ENCODE measurements at regions not wholly inside any gene's neighbourhood (a gene's known extent, or its start where the extent isn't known, plus 50 kb on each side); places are given as distances from the start of the nearest gene placed in this dataset.

DNA sequence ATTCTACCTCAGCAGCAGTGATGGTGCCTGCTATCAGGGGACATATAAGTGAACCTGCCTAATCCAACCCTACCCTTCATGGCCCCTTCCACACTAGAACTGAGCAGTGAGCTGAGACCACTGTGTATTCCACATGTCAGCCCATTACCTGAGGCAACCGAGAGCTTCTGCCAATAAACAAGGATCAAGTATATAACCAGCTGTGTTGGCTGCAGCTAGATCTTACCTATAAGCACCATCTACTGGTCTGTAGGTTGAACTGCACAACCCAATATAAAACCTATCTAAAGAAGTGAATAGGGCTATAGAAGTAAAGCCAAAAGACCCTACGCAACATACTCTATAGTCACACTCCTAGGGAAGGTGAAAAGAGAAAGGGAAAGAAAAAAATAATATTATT, 376.9 kb downstream of the HHIPL2 start:
- peak; percentile 39 for DNase-seq (ENCODE audit: low spot score)

DNA sequence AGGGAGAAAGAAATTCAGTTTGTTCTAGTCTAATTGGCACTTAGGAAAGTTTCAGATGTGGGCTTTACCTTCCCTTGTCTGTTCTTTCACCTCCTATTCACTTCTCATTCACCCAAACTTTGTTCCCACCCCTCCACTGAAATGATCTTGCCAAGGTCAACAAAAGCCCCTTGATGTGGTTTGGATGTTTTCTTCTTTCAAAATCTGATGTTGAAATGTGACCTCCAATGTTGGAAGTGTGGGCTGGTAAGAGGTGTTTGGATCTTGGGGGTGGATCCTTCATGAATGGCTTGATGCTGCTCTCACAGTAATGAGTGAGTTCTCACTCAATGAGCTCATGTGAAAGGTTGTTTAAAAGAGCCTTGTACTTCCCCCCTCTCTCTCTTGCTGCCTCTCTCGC, 379.3 kb downstream of the HHIPL2 start:
- no peak for DNase-seq (ENCODE audit: low spot score)

DNA sequence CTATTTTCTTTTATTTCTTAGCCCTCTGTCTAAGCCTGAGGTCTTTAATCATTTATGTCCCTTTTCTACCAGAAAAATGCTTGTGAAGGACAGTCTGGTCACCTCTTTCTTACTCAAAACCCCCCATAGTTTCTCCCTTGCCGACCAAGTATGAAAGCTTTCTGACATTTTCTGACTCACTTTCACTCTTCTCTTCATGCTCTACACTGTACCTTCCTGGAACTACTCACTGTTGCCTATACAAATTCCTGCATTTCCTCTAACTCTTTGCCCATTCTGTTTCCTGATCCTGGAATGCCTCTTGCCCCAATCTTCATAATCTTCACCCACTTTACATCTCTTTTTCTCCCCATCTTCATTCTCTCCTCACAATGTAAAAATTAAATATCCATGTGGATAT, 380.0 kb downstream of the HHIPL2 start:
- no peak for DNase-seq (ENCODE audit: low spot score)

DNA sequence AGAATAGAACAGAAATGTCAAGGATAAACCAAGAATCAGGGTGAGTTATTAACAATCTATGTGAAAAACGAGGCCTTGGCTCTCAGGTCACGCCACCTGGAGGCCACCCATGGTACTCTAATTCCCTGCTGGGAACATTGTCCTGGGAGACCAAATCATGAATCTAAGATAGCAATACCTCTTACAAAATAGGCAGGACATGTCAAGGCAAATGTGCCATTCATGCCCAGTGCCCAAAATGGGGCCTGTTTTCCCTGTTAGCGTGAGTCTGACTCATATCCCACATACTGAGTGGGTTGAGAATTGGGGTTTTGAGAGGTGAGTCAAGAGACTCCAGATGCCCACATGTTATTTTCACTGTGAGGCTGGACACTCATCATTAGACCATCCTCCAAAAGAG, 380.8 kb downstream of the HHIPL2 start:
- DNase-seq (ENCODE audit: low spot score) = peak; percentile 82

DNA sequence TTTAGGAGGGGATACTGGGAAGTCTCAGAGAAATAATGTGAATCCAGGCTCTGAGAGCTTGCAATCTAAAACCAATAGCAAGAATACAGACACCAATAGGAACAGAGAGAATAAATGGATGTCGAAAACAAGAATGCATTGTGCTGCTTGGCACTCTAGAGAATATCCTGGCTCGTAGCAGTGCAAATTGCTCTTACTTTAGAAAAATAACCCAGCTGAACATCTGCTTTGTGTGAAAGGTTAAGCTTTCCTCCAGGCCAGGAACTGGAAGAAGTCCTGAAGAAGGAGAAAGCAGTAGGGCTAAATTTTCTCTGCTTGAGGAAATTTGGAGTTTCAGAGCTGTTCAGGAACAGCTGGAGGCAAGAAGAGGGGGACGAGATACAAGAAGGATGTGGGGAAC, 382.3 kb downstream of the HHIPL2 start:
- no peak for DNase-seq (ENCODE audit: low spot score)

DNA sequence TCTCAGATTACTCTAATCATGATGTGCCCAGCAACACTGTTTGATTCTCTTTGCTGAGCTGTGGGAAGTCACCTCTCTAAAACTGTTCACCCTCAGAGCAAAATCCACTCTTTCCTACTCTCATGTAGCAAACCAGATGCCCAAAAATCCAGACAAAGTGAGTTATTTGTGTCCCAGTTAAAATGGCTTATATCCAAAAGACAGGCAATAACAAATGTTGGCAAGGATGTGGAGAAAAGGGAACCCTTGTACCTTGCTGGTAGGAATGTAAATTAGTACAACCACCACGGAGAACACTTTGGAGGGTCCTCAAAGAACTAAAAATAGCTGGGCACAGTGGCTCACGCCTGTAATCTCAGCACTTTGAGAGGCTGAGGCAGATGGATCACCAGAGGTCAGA, 384.0 kb downstream of the HHIPL2 start:
- DNase-seq (ENCODE audit: low spot score) = no peak

DNA sequence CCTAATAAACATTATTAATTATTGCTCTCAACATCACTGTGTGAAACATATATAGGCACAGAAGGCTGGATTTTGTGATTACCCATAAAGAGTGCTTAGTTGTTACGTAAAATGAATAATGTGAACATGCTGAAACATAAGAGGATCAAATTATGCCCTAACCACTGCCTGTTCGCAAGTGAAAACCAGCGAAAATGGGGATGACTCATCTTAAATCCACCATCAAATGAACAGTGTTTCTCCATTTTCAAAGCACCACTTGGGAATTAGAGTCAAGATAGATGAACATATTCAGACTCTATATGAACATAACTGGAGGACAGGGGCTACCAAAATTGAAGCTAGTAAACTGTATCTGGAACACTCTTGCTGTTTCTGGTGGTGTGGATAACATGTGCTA, 386.2 kb downstream of the HHIPL2 start:
- DNase-seq (ENCODE audit: low spot score) = no peak

DNA sequence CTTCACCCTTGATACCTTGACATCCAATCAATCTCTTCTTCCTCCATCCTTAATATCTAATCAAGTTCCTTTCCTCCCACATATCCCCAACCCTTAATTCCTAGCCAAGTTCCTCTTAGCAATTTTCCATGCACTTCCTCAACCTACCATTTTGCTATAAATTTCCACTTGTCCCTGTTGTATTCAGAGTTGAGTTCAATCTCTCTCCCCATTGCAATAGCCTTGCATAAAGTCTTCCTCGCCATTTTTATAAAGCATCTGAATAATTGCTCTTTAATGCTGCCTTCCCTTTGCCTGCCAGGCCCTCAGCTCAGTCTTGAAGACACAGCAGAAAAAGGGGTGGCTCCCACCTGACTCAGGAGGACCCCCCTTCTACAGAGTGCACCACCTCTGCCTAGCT, 390.3 kb downstream of the HHIPL2 start:
- no peak for DNase-seq (ENCODE audit: low spot score)

DNA sequence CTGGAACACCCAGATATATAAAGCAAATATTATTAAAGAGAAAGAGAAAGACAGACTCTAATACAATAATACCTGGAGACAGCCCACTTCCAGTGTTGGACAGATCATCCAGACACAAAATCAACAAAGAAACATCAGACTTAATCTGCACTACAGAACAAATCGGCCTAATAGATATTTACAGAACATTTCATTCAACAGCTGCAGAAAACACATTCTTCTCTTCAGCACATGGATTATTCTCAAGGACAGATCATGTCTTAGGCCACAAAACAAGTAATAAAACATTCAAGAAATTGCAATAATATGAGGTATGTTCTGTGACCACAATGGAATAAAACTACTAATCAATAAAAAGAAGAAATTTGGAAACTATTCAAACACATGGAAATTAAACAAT, 398.3 kb upstream of the DUSP10 start:
- DNase-seq (ENCODE audit: low spot score) = no peak

DNA sequence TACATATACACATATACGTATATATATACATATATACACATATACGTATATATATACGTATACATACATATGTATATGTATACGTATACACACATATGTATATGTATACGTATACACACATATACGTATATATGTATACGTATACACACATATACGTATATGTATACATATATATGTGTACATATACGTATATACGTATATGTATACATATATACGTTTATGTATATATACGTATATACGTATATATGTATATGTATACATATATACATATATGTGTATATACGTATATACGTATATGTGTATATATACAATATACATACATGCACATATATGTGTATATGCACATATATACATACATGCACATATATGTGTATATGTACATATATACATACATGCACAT, 396.2 kb upstream of the DUSP10 start:
- DNase-seq (ENCODE audit: low spot score) = no peak

DNA sequence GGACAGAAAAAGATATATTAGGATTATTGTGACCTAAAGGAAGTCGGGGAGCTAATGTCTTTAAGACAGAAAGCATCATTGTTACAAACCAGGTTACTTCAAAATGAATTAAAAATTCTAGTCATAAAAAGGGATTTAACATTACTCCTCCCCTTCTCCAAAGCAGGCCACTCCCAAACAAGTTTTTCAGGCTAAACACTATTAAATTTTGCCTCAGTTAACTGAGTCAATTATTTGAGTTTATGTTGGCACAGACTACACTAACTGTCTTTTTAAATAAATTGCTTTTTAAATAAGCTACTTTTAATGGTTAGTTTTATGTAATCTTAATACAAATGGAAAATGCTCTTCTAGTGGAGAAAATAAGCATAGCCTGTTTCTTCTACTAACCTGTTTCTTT, 395.0 kb upstream of the DUSP10 start:
- DNase-seq (ENCODE audit: low spot score) = no peak

DNA sequence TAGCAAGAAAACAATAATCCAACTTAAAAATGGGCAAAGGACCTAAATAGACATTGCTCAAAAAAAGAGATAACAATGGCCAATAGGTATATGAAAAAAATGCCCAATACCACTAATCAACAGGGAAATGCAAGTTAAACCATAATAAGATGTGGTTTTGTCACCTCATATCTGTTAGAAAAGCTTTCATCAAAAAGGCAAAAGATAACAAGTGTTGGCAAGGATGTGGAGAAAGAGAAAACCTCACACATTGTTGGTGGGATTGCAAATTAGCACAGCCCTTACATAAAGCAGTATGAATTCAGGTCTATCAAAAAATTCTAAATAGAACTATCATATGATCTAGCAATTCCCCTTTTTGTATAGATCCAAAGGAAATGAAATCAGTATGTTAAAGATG, 387.2 kb upstream of the DUSP10 start:
- DNase-seq (ENCODE audit: low spot score) = no peak

DNA sequence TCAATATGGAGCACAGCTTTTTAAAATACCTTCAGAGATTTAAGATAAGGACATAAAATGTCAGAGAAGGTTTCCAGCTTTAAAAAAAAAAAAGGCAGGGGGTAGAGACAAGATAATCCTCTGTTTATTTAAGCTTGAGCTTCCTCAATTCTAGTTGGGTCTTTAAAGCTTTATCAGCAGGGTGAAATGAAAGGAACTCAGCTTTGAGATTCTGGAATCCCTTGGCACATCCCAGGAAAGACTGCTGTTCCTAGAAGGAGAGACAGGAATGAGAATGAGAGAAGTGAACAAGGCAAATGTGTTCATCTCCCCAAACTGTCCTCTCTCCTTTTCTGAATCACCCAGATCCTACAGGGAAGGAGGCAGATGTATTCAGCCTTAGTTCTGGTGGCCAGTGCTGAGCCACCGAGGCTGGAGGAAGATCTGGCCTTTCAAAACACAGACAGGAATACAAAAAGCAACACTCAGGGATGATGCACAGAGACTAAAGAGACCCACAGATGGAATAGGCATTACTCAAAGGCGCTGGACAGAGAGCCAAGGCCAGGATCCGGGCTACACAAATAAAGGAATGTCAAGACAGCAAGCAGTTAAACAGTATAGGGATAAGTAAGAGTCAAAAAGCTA, 385.8 kb upstream of the DUSP10 start:
- no peak for DNase-seq (ENCODE audit: low spot score)

DNA sequence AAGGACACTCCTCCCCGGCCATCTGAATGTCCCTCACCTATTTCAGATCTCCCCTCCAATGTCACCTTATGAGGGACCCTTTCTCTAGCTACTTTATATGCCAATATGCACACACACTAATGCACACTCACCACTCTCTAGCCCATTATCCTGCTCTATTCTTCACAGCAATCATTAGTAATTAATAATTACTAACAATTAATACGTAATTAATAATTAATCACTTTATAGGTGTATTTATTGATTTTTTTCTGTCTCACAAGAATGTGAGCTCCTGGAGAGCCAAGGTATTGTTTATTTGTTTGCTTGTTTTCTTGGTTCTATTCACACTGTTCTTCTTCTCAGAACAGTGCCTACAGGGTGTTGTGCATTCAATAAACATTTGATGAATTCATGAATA, 385.2 kb upstream of the DUSP10 start:
- no peak for DNase-seq (ENCODE audit: low spot score)

DNA sequence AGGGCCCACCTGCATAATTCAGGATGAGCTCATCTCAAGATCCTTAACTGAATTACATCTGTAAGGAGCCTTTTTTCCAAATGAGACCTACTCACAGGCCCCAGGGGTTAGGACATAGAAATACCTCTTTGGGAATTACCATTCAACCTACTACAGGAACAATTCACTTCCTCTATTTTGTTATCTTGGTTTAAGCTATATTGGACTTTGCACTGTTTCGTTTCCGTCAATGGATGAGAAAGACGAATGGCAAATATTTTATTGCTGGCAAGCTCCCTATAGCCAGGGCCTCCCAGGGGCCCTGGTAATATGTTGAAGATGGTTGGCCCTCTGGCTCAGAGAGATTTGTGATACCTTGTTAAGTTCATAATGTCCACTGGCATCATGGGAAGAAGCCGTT, 384.2 kb upstream of the DUSP10 start:
- no peak for DNase-seq (ENCODE audit: low spot score)

DNA sequence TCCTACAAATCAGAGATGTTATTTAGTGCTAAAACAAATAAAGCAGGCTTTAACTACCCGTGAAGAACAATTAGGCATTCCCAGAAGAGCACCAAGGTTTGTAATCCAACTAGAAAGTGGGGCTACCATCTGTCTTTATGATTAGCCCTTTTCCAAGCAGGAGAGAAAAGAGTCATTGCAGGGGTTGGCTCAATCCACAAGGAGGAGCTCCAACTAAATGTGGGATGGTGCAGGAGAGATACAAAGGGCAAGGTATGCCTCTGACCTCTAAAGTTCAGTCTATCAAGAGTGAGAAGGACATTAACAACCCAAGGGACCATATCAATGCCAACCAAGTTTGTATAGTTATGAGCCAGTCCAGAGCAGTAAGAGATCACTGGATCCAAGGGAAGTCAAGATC, 382.7 kb upstream of the DUSP10 start:
- no peak for DNase-seq (ENCODE audit: low spot score)

DNA sequence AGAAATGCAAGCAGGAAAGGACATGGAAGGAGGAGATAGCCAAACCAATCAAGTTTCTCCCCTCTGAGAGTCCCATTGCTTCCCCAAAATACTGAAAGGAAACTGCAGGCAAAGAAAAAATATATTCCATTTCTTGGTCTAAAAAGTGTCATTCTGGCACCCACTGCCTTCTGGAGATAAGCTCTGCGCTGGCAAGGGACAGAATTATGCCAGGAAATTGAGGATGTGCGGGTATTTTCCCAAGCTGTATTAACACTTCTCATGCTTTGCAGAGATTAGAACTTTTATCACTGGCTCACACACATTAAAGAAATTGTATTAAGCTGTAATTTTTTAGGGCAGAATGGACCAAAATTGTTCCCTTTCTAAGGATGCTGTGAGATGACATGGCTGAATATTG, 381.2 kb upstream of the DUSP10 start:
- DNase-seq (ENCODE audit: low spot score) = no peak

DNA sequence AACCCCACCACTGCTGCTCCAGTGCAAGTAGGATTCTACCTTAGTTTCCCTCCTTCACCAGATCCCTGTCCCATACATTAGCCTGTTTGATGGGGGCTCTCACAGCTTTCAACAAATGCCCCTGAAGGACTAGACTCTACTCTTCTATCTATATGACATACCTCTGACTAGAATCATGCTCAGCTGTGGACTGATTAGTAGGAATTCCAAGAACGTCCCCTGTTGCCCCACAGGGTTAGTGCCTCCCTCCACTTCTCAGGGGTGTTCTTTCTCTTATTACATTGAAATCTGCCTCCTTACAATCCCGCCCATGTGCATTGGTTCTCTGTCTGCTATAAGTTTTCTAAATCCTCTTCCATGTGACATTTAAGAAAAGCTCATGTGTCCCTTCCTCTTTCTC, 375.9 kb upstream of the DUSP10 start:
- DNase-seq (ENCODE audit: low spot score) = no peak

DNA sequence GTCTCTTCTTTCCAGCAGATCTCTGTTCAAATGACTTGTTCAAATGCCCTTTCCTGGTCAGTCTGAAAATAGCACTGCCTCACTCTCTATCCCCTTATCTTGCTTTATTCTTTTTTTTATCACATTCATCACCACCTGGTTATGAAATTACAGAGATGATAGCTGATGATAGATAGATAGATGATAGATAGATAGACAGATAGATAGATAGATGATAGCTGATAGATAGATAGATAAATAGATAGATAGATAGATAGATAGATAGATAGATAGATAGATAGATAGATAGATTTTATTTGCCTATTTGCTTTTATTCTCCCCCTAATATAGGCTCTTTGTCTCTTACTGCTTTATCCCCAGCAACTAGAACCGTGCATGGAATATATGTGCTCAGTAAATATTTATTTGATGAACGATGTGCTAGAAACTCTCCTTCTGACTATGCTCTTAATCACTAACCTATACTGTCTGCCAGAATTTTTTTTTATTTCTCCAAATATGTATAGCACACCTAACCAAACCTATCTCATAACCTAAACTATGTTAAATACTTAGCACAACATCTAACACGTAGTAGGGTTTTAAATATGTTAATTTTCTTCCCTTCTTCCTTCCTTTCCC, 372.8 kb upstream of the DUSP10 start:
- DNase-seq (ENCODE audit: low spot score) = no peak

DNA sequence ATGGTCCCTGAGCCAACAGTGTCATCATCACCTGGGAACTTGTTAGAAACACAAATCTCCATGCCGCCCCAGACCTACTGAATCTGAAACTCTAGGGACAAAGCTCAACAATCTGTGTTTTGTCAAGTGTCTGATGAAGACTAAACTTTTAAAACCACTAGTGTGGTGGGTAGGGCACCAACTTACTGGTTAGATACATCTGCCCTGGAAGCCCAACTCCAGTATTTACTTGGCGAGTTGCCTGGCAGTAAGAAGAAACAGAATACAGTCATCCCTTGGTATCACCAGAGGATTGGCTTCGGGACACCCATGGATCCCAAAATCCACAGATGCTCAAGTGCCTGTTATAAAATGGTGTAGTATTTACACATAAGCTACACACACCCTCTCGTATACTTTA, 367.9 kb upstream of the DUSP10 start:
- no peak for DNase-seq (ENCODE audit: low spot score)

DNA sequence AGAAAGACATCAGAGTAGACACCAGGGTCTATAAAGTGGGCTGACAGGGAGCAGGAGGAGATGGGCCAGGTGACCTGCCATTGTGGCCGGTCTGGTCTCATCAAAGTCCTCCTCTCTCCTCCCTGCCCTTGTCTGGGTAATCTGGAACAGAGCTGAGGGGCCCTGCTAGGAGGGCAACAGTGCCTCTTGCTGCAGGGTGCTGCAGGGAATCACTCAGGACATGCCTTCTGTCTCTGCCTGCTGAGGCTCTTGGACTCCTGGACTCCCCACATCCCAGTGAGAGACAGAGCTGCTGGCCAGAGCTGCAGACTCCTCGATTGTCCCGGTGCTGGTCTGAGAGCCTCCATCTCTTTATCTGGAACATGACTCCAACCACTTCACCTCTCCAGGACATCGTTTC, 366.1 kb upstream of the DUSP10 start:
- no peak for DNase-seq (ENCODE audit: low spot score)

DNA sequence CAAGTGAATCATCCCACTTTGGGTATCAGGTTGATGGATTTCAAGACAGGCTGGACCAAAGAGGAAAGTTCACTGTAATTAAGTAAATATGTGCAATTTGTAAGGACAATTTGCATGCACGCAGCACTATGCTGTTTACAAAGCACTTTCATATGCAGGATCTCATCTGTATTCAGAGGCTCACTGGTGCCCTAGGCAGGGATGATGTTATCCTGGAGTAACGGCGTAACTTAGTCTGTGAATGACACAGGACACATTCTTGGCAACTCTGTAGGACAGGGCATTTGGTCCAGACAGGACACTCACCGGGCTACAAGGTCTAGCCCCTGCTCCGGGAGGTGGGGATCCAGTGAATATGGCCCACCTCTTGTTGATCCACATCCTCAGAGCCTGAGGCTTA, 365.4 kb upstream of the DUSP10 start:
- no peak for DNase-seq (ENCODE audit: low spot score)

DNA sequence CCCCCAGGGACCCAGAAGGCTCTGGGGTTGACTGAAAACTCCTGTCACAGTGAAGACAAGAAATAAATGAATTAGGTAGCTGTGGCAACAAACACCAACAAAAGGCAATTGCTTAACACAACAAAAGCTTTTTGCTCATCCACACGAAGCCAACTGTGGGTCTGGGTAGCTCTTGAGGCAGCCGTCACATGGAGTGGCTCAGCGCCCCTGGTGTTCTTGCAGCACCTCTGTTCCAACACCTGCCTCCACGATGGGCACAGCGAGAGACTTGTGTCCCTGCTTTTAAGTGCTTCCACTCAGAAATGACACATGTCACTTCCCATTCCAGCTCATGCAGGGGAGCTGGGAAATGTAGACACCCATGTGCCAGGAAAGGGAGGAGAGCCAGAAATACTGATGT, 364.5 kb upstream of the DUSP10 start:
- DNase-seq (ENCODE audit: low spot score) = no peak

DNA sequence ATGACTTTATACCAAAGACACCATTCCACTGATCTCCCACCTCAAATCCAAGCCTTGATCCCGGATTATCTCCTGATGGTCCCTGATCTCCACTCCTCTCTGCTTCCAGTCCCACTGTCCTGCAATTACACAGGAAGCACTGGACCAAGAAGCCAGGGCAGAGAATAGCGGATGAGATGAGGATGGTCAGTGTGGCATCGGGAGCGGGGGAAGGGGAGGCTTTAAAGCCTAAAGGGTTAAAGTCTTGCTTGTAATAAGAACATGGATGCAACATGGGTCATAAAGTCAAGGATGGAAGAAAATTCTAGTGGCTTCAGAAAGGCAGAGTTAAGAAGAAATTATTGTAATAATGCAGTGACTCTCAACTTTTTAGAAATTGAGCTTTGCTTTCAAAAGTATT, 364.0 kb upstream of the DUSP10 start:
- DNase-seq (ENCODE audit: low spot score) = no peak

DNA sequence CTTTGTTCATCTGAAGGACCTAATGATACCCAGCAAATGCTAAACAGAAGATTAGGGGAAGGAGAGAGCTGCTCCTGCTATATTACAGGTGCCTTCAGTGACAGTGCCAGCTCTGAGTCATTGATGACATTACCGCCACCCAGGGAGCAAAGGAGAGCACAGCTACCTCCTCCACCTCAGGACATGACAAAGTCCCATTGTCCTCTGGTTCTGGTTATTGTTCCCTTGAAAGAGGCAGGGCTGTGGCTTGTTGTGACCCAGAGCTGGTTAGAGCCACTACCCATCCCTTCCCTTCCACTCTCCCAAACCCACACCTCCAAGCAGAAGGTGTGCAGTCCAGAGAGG, 363.5 kb upstream of the DUSP10 start:
- DNase-seq (ENCODE audit: low spot score) = no peak

Measured in GM03348 (cell line).